22Rv1 (cell line): ENCODE measurements at regions not wholly inside any gene's neighbourhood (a gene's known extent, or its start where the extent isn't known, plus 50 kb on each side); places are given as distances from the start of the nearest gene placed in this dataset.

Experiments used
- ZFX ChIP-seq: fragments of 450-650 bp; IDR thresholded peaks from 2 replicates; pipeline ENCODE4 v1.6.1; 2017; ENCODE audit warnings: antibody characterized with exemption, borderline replicate concordance
- TF ChIP-seq, protein P1 (sequence below): fragments of 450-650 bp; IDR thresholded peaks from 2 replicates; pipeline ENCODE4 v1.5.1; 2017; ENCODE audit warnings: mild to moderate bottlenecking

DNA sequence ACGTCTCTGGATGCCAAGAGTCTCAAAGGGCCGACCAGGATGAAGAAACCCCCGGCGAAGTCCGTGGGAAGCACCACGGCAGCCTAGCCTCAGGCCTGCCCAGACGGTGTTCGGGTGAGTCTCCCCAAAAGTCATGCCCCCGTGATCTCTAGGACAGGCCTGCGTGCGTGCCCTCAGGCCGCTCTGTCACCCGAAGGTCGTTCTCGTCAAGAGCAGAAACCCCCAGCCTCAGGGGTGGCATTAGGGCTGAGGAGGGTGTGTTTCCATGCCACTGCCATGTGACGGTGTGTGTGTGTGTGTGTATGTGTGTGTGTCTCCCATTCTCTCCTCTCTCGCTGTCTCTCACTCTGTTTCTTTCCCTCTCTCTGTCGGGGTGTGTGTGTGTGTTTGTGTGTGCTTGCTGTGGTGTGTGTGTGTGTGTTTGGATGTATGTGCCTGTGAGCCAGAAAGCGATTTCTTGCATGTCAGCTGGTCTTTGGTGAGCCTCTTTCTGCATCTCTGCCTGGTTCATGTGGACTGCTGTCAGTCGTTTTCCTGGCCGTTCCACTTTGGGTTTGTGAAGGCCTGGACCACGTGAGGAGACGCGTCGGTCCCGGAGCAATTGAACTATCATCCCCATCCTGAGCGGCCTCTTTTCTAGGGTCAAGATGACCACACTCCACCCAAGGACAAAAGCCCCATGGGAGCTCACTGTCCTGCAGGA lies 772.5 kb upstream of the ALG10B start:
- TF ChIP-seq, protein P1, sequence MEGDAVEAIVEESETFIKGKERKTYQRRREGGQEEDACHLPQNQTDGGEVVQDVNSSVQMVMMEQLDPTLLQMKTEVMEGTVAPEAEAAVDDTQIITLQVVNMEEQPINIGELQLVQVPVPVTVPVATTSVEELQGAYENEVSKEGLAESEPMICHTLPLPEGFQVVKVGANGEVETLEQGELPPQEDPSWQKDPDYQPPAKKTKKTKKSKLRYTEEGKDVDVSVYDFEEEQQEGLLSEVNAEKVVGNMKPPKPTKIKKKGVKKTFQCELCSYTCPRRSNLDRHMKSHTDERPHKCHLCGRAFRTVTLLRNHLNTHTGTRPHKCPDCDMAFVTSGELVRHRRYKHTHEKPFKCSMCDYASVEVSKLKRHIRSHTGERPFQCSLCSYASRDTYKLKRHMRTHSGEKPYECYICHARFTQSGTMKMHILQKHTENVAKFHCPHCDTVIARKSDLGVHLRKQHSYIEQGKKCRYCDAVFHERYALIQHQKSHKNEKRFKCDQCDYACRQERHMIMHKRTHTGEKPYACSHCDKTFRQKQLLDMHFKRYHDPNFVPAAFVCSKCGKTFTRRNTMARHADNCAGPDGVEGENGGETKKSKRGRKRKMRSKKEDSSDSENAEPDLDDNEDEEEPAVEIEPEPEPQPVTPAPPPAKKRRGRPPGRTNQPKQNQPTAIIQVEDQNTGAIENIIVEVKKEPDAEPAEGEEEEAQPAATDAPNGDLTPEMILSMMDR: no peak
- TF ChIP-seq ZFX: no peak
